ENCODE measurements at regions not wholly inside any gene's neighbourhood (a gene's known extent, or its start where the extent isn't known, plus 50 kb on each side); places are given as distances from the start of the nearest gene placed in this dataset.

- intact Hi-C loops (cut with DNase I; ENCODE audit: low total_unique reads) = no loop called here
- TF ChIP-seq POLR2AphosphoS5 (IDR thresholded peaks at IDR 0.05) = no peak
- TF ChIP-seq POLR2A (IDR thresholded peaks at IDR 0.05) = no peak
- TF ChIP-seq EP300 (IDR thresholded peaks at IDR 0.05; ENCODE audit: low read depth) = no peak
- TF ChIP-seq CTCF (IDR thresholded peaks at IDR 0.05) = no peak
Measured at GRCh38 chr7:85464042-85464651, 277.3 kb upstream of the SEMA3D start.

DNA sequence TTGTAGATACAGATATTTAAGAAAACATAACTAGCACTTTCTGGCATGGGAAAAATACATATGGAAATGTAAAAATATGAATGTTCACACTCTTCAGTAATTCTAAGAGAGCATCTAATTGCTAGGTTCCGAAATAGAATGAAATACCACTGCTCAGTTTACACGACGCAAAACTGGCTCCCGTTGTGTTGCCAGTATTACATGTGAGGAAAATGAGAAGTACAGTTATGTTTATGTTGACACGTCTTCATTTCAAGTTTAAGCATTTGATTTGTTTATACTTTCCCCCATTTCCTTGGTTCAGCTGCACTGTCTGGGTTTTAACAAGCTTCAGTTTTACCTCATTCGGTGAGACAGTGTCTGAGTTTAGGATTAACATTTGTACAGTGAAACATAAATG, 275.8 kb upstream of the SEMA3D start:
- WGBS, 2 donors (ENCODE audit: low coverage in 1 of 2) = 27 to 45% methylated on average over 6 of the region's 6 CpGs
- no peak for TF ChIP-seq EP300 (IDR thresholded peaks at IDR 0.05; ENCODE audit: low read depth)
- no peak for TF ChIP-seq POLR2A (IDR thresholded peaks at IDR 0.05)
- no peak for TF ChIP-seq CTCF (IDR thresholded peaks at IDR 0.05)
- intact Hi-C loops (cut with DNase I; ENCODE audit: low total_unique reads) = no loop called here
- in situ Hi-C loops (cut with MboI; ENCODE audit: low pct_ligation_motif_present in 1 of 4, low pct_unique_long_range_greater_than_20kb in 1 of 4, low sequenced_read_pairs in 3 of 4) = no loop called here
- Histone ChIP-seq H3K4me3 (no peak overlapping the region), H3K27me3 (no peaks in the 10 kb centered on the region), H3K27ac (no peak overlapping the region), H3K36me3 (no peaks in the 10 kb centered on the region), H3K9me3 (no peaks in the 10 kb centered on the region), H3K4me1 (no peaks in the 10 kb centered on the region)
- no peak for DNase-seq

More at GRCh38 chr7:85464042-85464651, 277.3 kb upstream of the SEMA3D start:
- in situ Hi-C loops (cut with MboI; ENCODE audit: low pct_ligation_motif_present in 1 of 4, low pct_unique_long_range_greater_than_20kb in 1 of 4, low sequenced_read_pairs in 3 of 4) = no loop called here
- no peaks in the 10 kb centered on the region for H3K36me3 ChIP-seq
- no peak for DNase-seq
- no peak overlapping the region for H3K4me3 ChIP-seq
- no peak overlapping the region for H3K27ac ChIP-seq
- 82 to 88% methylated on average over 1 of the region's 1 CpG for WGBS, 2 donors (ENCODE audit: low coverage in 1 of 2)
- no peaks in the 10 kb centered on the region for H3K27me3 ChIP-seq
- no peaks in the 10 kb centered on the region for H3K9me3 ChIP-seq
- H3K4me1 ChIP-seq = no peaks in the 10 kb centered on the region

DNA sequence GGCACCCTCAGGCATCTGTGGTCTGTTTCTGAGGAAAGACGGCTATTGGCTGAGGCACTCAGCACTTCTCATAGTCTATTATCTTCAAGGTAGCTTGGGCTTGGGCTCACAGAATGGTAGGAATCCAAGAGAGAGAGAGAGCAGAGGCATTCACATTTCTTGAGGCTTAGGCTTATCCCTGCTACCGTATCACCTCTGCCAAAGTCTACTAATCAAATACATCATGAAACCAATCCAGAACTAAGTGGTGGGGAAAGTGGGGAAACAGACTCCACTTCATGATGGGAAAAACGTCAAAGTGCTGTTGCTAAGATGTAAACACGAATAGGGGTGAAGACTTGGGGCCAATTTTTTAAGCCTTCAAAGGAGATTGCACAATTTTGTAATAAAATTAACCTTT, 271.1 kb upstream of the SEMA3D start:
- WGBS, 2 donors (ENCODE audit: low coverage in 1 of 2) = 52 to 66% methylated on average over 4 of the region's 4 CpGs
- intact Hi-C loops (cut with DNase I; ENCODE audit: low total_unique reads) (no loop called here), in situ Hi-C loops (cut with MboI; ENCODE audit: low pct_ligation_motif_present in 1 of 4, low pct_unique_long_range_greater_than_20kb in 1 of 4, low sequenced_read_pairs in 3 of 4) (no loop called here)
- no peak overlapping the region for H3K27ac ChIP-seq
- TF ChIP-seq POLR2AphosphoS5 (IDR thresholded peaks at IDR 0.05) (no peak), CTCF (IDR thresholded peaks at IDR 0.05) (no peak), EP300 (IDR thresholded peaks at IDR 0.05; ENCODE audit: low read depth) (no peak), POLR2A (IDR thresholded peaks at IDR 0.05) (no peak)
- H3K4me1 ChIP-seq = no peaks in the 10 kb centered on the region
- H3K36me3 ChIP-seq = no peaks in the 10 kb centered on the region
- DNase-seq = no peak
- H3K9me3 ChIP-seq = no peaks in the 10 kb centered on the region
- H3K27me3 ChIP-seq = no peaks in the 10 kb centered on the region
- no peak overlapping the region for H3K4me3 ChIP-seq

DNA sequence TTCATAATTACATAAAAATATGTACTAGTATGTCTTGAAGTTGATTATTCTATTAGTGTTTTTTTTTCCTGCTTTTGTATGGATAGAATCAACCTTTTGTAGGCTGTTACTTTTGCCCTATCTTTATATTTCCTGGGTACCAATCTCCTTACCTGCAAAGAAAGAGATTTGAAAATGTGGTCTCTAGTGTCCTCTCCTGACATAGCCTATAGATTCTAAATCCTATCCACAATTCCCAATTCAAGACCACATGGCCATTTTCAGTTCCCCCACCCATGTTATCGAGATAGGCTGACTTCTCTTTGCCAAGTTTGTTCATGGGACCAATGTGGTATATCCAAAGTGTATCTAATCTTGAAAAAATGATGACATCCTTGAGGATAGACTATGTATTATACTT, 269.4 kb upstream of the SEMA3D start:
- WGBS, 2 donors (ENCODE audit: low coverage in 1 of 2) = 63 to 69% methylated on average over 1 of the region's 1 CpG
- TF ChIP-seq CTCF (IDR thresholded peaks at IDR 0.05) = no peak
- TF ChIP-seq POLR2AphosphoS5 (IDR thresholded peaks at IDR 0.05) = no peak
- no peak for TF ChIP-seq POLR2A (IDR thresholded peaks at IDR 0.05)
- TF ChIP-seq EP300 (IDR thresholded peaks at IDR 0.05; ENCODE audit: low read depth) = no peak
- Histone ChIP-seq H3K4me3 (no peak overlapping the region), H3K4me1 (no peaks in the 10 kb centered on the region), H3K27ac (no peak overlapping the region), H3K27me3 (no peaks in the 10 kb centered on the region), H3K9me3 (no peaks in the 10 kb centered on the region), H3K36me3 (no peaks in the 10 kb centered on the region)
- intact Hi-C loops (cut with DNase I; ENCODE audit: low total_unique reads) (no loop called here), in situ Hi-C loops (cut with MboI; ENCODE audit: low pct_ligation_motif_present in 1 of 4, low pct_unique_long_range_greater_than_20kb in 1 of 4, low sequenced_read_pairs in 3 of 4) (no loop called here)
- DNase-seq = no peak
